IMR-90 (cell line): ENCODE measurements at regions not wholly inside any gene's neighbourhood (a gene's known extent, or its start where the extent isn't known, plus 50 kb on each side); places are given as distances from the start of the nearest gene placed in this dataset.

Experiments
- ATAC-seq: fragments of 200-7000 bp; cut with Tn5 transposase; 2 replicates; pipeline ENCODE4 v1.9.1; 2020; ENCODE audit warnings: low read depth, mild to moderate bottlenecking, moderate library complexity
- BruUV-seq: library from RNA; stranded (reverse); fragments of 400-500 nt; replicated peaks from 2 replicates; lab custom pipeline; 2021; lab: Mats Ljungman, UMichigan
- CTCF ChIA-PET: fragments of 300-600 bp; formaldehyde crosslinking; extraction: SDS; loops from one replicate; lab custom pipeline; 2021; ENCODE audit warnings: antibody characterized with exemption; lab: Yijun Ruan, JAX
- POLR2A ChIA-PET: fragments of 300-600 bp; sonication (Branson Sonifier 250); formaldehyde crosslinking; loops from one replicate; lab custom pipeline; 2022; ENCODE audit warnings: antibody characterized with exemption; ENCODE audit not compliant: unreplicated experiment; lab: Charles Lee
- DNase-seq: peaks from one replicate; pipeline ENCODE4 v3.0.0; 2013
- H2AFZ ChIP-seq: replicated peaks from 2 replicates; pipeline ENCODE3; 2013; ENCODE audit warnings: low read length, mild to moderate bottlenecking; ENCODE audit not compliant: poor library complexity
- H2AK5ac ChIP-seq: 2 replicates; pipeline ENCODE4 v1.6.1; 2013; ENCODE audit warnings: low read depth, low read length, inconsistent platforms
- H2AK9ac ChIP-seq: replicated peaks from 2 replicates; pipeline ENCODE3; 2013; ENCODE audit warnings: mild to moderate bottlenecking, low read depth, low read length, moderate library complexity; ENCODE audit not compliant: poor library complexity
- H2BK120ac ChIP-seq: 2 replicates; pipeline ENCODE4 v1.6.1; 2013; ENCODE audit warnings: low read depth, low read length, inconsistent platforms
- H2BK15ac ChIP-seq: 3 replicates; pipeline ENCODE4 v1.6.1; 2013; ENCODE audit warnings: low read depth, low read length, inconsistent platforms
- H2BK20ac ChIP-seq: 2 replicates; pipeline ENCODE4 v1.6.1; 2013; ENCODE audit warnings: low read depth, mild to moderate bottlenecking, inconsistent platforms, low read length, moderate library complexity
- H2BK5ac ChIP-seq: 2 replicates; pipeline ENCODE4 v1.6.1; 2013; ENCODE audit warnings: mild to moderate bottlenecking, low read depth, low read length, inconsistent platforms; ENCODE audit not compliant: poor library complexity, severe bottlenecking
- H3K14ac ChIP-seq: replicated peaks from 2 replicates; pipeline ENCODE4 v1.6.1; 2013; ENCODE audit warnings: low read depth, low read length, inconsistent platforms
- H3K18ac ChIP-seq: 2 replicates; pipeline ENCODE4 v1.6.1; 2013; ENCODE audit warnings: low read depth, low read length, control low read depth
- H3K23ac ChIP-seq: 2 replicates; pipeline ENCODE4 v1.6.1; 2013; ENCODE audit warnings: low read depth, low read length, inconsistent platforms
- H3K27ac ChIP-seq: 2 replicates; pipeline ENCODE4 v1.5.1; 2013; ENCODE audit warnings: mild to moderate bottlenecking, control low read depth, low read length; ENCODE audit not compliant: insufficient read depth
- H3K27me3 ChIP-seq: 2 replicates; pipeline ENCODE4 v1.6.1; 2013; ENCODE audit warnings: low read length; ENCODE audit not compliant: control insufficient read depth, insufficient read depth
- H3K36me3 ChIP-seq: 2 replicates; pipeline ENCODE4 v1.6.1; 2013; ENCODE audit warnings: low read length, mixed read lengths; ENCODE audit not compliant: control insufficient read depth, insufficient read depth
- H3K4ac ChIP-seq: 2 replicates; pipeline ENCODE4 v1.6.1; 2013; ENCODE audit warnings: low read depth, low read length, inconsistent platforms
- H3K4me1 ChIP-seq: 2 replicates; pipeline ENCODE4 v1.6.1; 2013; ENCODE audit warnings: low read length, mixed read lengths; ENCODE audit not compliant: control insufficient read depth, insufficient read depth
- H3K4me2 ChIP-seq: 2 replicates; pipeline ENCODE4 v1.6.1; 2013; ENCODE audit warnings: low read depth, mild to moderate bottlenecking, control low read depth, low read length, moderate library complexity
- H3K4me3 ChIP-seq: 2 replicates; pipeline ENCODE4 v1.5.1; 2013; ENCODE audit warnings: low read depth, mild to moderate bottlenecking, control low read depth, low read length, moderate library complexity; ENCODE audit not compliant: insufficient read depth
- H3K56ac ChIP-seq: 2 replicates; pipeline ENCODE4 v1.6.1; 2013; ENCODE audit warnings: low read length, inconsistent platforms; ENCODE audit not compliant: insufficient read depth; ENCODE audit errors: extremely low read depth
- H3K79me1 ChIP-seq, 2 experiments: 2 replicates each; pipeline ENCODE4 v1.6.1; 2013; ENCODE audit warnings: low read length in 2 of 2, inconsistent platforms in 1 of 2, low read depth in 1 of 2
- H3K9ac ChIP-seq: 2 replicates; pipeline ENCODE4 v1.6.1; 2013; ENCODE audit warnings: low read depth, low read length, control low read depth
- H3K9me1 ChIP-seq: 2 replicates; pipeline ENCODE4 v1.6.1; 2013; ENCODE audit warnings: low read length, inconsistent platforms; ENCODE audit not compliant: insufficient read depth
- H3K9me3 ChIP-seq: 2 replicates; pipeline ENCODE4 v1.6.1; 2013; ENCODE audit warnings: low read length; ENCODE audit not compliant: control insufficient read depth, insufficient read depth
- H4K20me1 ChIP-seq: 2 replicates; pipeline ENCODE4 v1.6.1; 2013; ENCODE audit warnings: low read length, inconsistent platforms; ENCODE audit not compliant: insufficient read depth
- H4K5ac ChIP-seq: 2 replicates; pipeline ENCODE4 v1.6.1; 2013; ENCODE audit warnings: mild to moderate bottlenecking, low read depth, low read length, control low read depth
- H4K8ac ChIP-seq, 2 experiments: 2 replicates each; pipeline ENCODE4 v1.6.1; 2013; ENCODE audit warnings: low read depth in 2 of 2, low read length in 2 of 2, control low read depth in 1 of 2, inconsistent platforms in 1 of 2
- H4K91ac ChIP-seq: 2 replicates; pipeline ENCODE4 v1.6.1; 2013; ENCODE audit warnings: low read depth, low read length, inconsistent platforms; ENCODE audit not compliant: insufficient read depth
- NFE2L2 ChIP-seq: fragments of 150-350 bp; IDR thresholded peaks from 2 replicates; pipeline ENCODE4 v1.6.1; 2016; ENCODE audit warnings: low read depth, mild to moderate bottlenecking, low read length
- SMC3 ChIP-seq: fragments of 150-350 bp; IDR thresholded peaks from 2 replicates; pipeline ENCODE4 v1.6.1; 2016; ENCODE audit warnings: low read depth, mild to moderate bottlenecking, antibody characterized with exemption, low read length, moderate library complexity
- WGBS, 2 experiments: methylation state at CpG; one replicate each; pipeline versions ENCODE4 v1.1.5 to v1.1.7; 2013; ENCODE audit warnings: missing lambda C conversion rate in 2 of 2; ENCODE audit not compliant: insufficient read length in 1 of 2; ENCODE audit errors: extremely low coverage in 2 of 2; 5-methylcytosine and 5-hydroxymethylcytosine counted together
- dilution Hi-C: fragments of 300-500 bp; cut with HindIII; formaldehyde crosslinking; loops from one replicate; pipeline ENCODE4 v1.14.3; 2018; ENCODE audit warnings: low sequenced_read_pairs; ENCODE audit not compliant: unreplicated experiment
- in situ Hi-C: fragments of 300-500 bp; cut with MboI; formaldehyde crosslinking; loops from 3 replicates; pipeline ENCODE4 v1.14.3; 2019; ENCODE audit warnings: low sequenced_read_pairs, inconsistent platforms, mixed read lengths
- intact Hi-C: fragments of 100-400 bp; cut with micrococcal nuclease; formaldehyde crosslinking; loops from 2 replicates; pipeline ENCODE4 v1.10.0; 2022

GRCh38 chr4:91758487-91758886 is 545.3 kb upstream of the GRID2 start:
- no peak overlapping the region for H2BK15ac ChIP-seq
- H3K27ac ChIP-seq: no peak overlapping the region
- no peak overlapping the region for H2AFZ ChIP-seq
- intact Hi-C loops: no loop called here
- CTCF ChIA-PET: no interaction called here
- no peak overlapping the region for H2BK120ac ChIP-seq
- no peak overlapping the region for H4K5ac ChIP-seq
- no peak overlapping the region for H3K18ac ChIP-seq
- no peaks in the 10 kb centered on the region for H4K20me1 ChIP-seq
- H3K4ac ChIP-seq: no peak overlapping the region
- H3K9ac ChIP-seq: no peak overlapping the region
- H2AK9ac ChIP-seq: no peak overlapping the region
- ATAC-seq: no peak
- peaks cover 7% of the 10 kb centered on the region; the same call in 1 of the 2 replicates for H3K9me3 ChIP-seq
- no peak overlapping the region for H3K4me2 ChIP-seq
- no peaks in the 10 kb centered on the region for H3K36me3 ChIP-seq
- no peak overlapping the region for H3K56ac ChIP-seq
- POLR2A ChIA-PET: no interaction called here
- DNase-seq: no peak
- TF ChIP-seq NFE2L2 (no peak), SMC3 (no peak)
- H2BK5ac ChIP-seq: no peak overlapping the region
- H3K27me3 ChIP-seq: no peaks in the 10 kb centered on the region
- no CpG with 5 or more reads among the region's 1 CpG for WGBS, 2 experiments
- H3K9me1 ChIP-seq: no peaks in the 10 kb centered on the region
- H4K91ac ChIP-seq: no peak overlapping the region
- no peak overlapping the region for H4K8ac ChIP-seq
- no peaks in the 10 kb centered on the region for H3K4me1 ChIP-seq
- no peak overlapping the region for H2AK5ac ChIP-seq
- no peak overlapping the region for H3K4me3 ChIP-seq
- in situ Hi-C loops: no loop called here
- no TSS peak for BruUV-seq
- H3K14ac ChIP-seq: no peak overlapping the region
- H3K23ac ChIP-seq: no peak overlapping the region
- dilution Hi-C loops: no loop called here
- H2BK20ac ChIP-seq: no peak overlapping the region
- H3K79me1 ChIP-seq: no peaks in the 10 kb centered on the region
